DND-41 (cell line): ENCODE measurements at regions not wholly inside any gene's neighbourhood (a gene's known extent, or its start where the extent isn't known, plus 50 kb on each side); places are given as distances from the start of the nearest gene placed in this dataset.

Source experiments
- ATAC-seq: fragments of 200-7000 bp; cut with Tn5 transposase; 3 replicates; pipeline ENCODE4 v1.9.1; 2021; ENCODE audit warnings: low read depth; ENCODE audit not compliant: insufficient read depth
- DNase-seq: peaks from one replicate; pipeline ENCODE4 v3.0.0-alpha.2; 2020
- H2AFZ ChIP-seq: 2 replicates; pipeline ENCODE4 v1.6.0; 2012; ENCODE audit warnings: low read depth, low read length
- H3K27ac ChIP-seq: 2 replicates; pipeline ENCODE4 v1.5.1; 2012; ENCODE audit warnings: low read length, inconsistent platforms
- H3K27me3 ChIP-seq: fragments of 200-600 bp; sonication (generic); 2 replicates; pipeline ENCODE4 v1.6.0; 2012; ENCODE audit warnings: low read length, mild to moderate bottlenecking, inconsistent platforms; ENCODE audit not compliant: insufficient read depth, poor library complexity
- H3K36me3 ChIP-seq: 2 replicates; pipeline ENCODE4 v1.5.1; 2012; ENCODE audit warnings: low read length, inconsistent platforms; ENCODE audit not compliant: insufficient read depth
- H3K4me1 ChIP-seq: 2 replicates; pipeline ENCODE4 v1.5.1; 2012; ENCODE audit warnings: mild to moderate bottlenecking, low read length; ENCODE audit not compliant: insufficient read depth
- H3K4me2 ChIP-seq: 2 replicates; pipeline ENCODE4 v1.6.0; 2012; ENCODE audit warnings: mild to moderate bottlenecking, moderate library complexity, low read length, inconsistent platforms; ENCODE audit not compliant: insufficient read depth
- H3K4me3 ChIP-seq, 2 experiments: fragments of 200-600 bp in 1 of 2; shearing (Covaris generic) in 1 of 2; 2 replicates each; pipeline ENCODE4 v1.5.1; 2012 to 2016; ENCODE audit warnings: inconsistent platforms in 2 of 2, low read length in 2 of 2, mild to moderate bottlenecking in 2 of 2, low read depth in 1 of 2, moderate library complexity in 1 of 2
- H3K79me2 ChIP-seq: 2 replicates; pipeline ENCODE4 v1.6.0; 2012; ENCODE audit warnings: low read length, inconsistent platforms; ENCODE audit not compliant: insufficient read depth
- H3K9ac ChIP-seq: 2 replicates; pipeline ENCODE4 v1.6.0; 2012; ENCODE audit warnings: low read depth, mild to moderate bottlenecking, inconsistent platforms, low read length, moderate library complexity
- H3K9me3 ChIP-seq: 2 replicates; pipeline ENCODE4 v1.5.1; 2012; ENCODE audit warnings: low read length, moderate library complexity, mild to moderate bottlenecking, inconsistent platforms; ENCODE audit not compliant: insufficient read depth, severe bottlenecking
- H4K20me1 ChIP-seq: 2 replicates; pipeline ENCODE4 v1.6.0; 2012; ENCODE audit warnings: low read length; ENCODE audit not compliant: insufficient read depth
- CTCF ChIP-seq: IDR thresholded peaks from 2 replicates; pipeline ENCODE4 v1.5.1; 2012; ENCODE audit warnings: borderline replicate concordance, low read length, moderate library complexity, mild to moderate bottlenecking; ENCODE audit not compliant: poor library complexity, severe bottlenecking; ENCODE audit errors: extremely low read depth
- EZH2 ChIP-seq: IDR thresholded peaks from 3 replicates; pipeline ENCODE4 v1.6.1; 2012; ENCODE audit warnings: borderline replicate concordance, low read depth, mild to moderate bottlenecking, moderate library complexity, low read length, inconsistent platforms; ENCODE audit not compliant: severe bottlenecking

GRCh38 chr6:98576791-98577190 is 257.6 kb upstream of the POU3F2 start:
- Histone ChIP-seq H3K4me1 (no peaks in the 10 kb centered on the region), H4K20me1 (no peaks in the 10 kb centered on the region), H3K4me2 (no peak overlapping the region), H3K9ac (no peak overlapping the region), H3K9me3 (no peaks in the 10 kb centered on the region), H3K36me3 (no peaks in the 10 kb centered on the region), H3K27ac (no peak overlapping the region), H3K27me3 (peaks cover 2% of the 10 kb centered on the region), H2AFZ (no peak overlapping the region), H3K4me3 (no peak overlapping the region), H3K79me2 (no peaks in the 10 kb centered on the region)
- DNase-seq = no peak
- ATAC-seq = no peak
- TF ChIP-seq EZH2 = no peak
- no peak for TF ChIP-seq CTCF

- peaks cover 2% of the 10 kb centered on the region for H3K27me3 ChIP-seq
- H4K20me1 ChIP-seq = no peaks in the 10 kb centered on the region
- ATAC-seq = no peak
- DNase-seq = no peak
- H3K4me3 ChIP-seq = no peak overlapping the region
- no peaks in the 10 kb centered on the region for H3K36me3 ChIP-seq
- no peaks in the 10 kb centered on the region for H3K9me3 ChIP-seq
- no peak overlapping the region for H3K9ac ChIP-seq
- TF ChIP-seq CTCF (no peak), EZH2 (no peak)
- no peak overlapping the region for H2AFZ ChIP-seq
- no peak overlapping the region for H3K27ac ChIP-seq
- H3K4me2 ChIP-seq = no peak overlapping the region
- no peaks in the 10 kb centered on the region for H3K79me2 ChIP-seq
- H3K4me1 ChIP-seq = no peaks in the 10 kb centered on the region
Observed at GRCh38 chr6:98578016-98578415, 256.4 kb upstream of the POU3F2 start.

GRCh38 chr6:98579079-98579478 is 255.3 kb upstream of the POU3F2 start:
- peaks cover 2% of the 10 kb centered on the region for H3K27me3 ChIP-seq
- no peak for ATAC-seq
- no peaks in the 10 kb centered on the region for H3K9me3 ChIP-seq
- H2AFZ ChIP-seq = no peak overlapping the region
- no peaks in the 10 kb centered on the region for H4K20me1 ChIP-seq
- no peak overlapping the region for H3K4me3 ChIP-seq
- no peaks in the 10 kb centered on the region for H3K36me3 ChIP-seq
- no peaks in the 10 kb centered on the region for H3K79me2 ChIP-seq
- no peaks in the 10 kb centered on the region for H3K4me1 ChIP-seq
- no peak overlapping the region for H3K9ac ChIP-seq
- no peak for TF ChIP-seq EZH2
- TF ChIP-seq CTCF = no peak
- no peak overlapping the region for H3K27ac ChIP-seq
- DNase-seq = no peak
- H3K4me2 ChIP-seq = no peak overlapping the region

- H3K36me3 ChIP-seq = no peaks in the 10 kb centered on the region
- peaks cover 2% of the 10 kb centered on the region for H3K27me3 ChIP-seq
- H3K4me1 ChIP-seq = no peaks in the 10 kb centered on the region
- H3K4me3 ChIP-seq = no peak overlapping the region
- no peak for TF ChIP-seq EZH2
- DNase-seq = no peak
- H3K79me2 ChIP-seq = no peaks in the 10 kb centered on the region
- H2AFZ ChIP-seq = no peak overlapping the region
- no peaks in the 10 kb centered on the region for H4K20me1 ChIP-seq
- no peak overlapping the region for H3K27ac ChIP-seq
- no peak overlapping the region for H3K9ac ChIP-seq
- ATAC-seq = no peak
- no peaks in the 10 kb centered on the region for H3K9me3 ChIP-seq
- no peak overlapping the region for H3K4me2 ChIP-seq
Observed at GRCh38 chr6:98579941-98580340, 254.4 kb upstream of the POU3F2 start.
